Peyer's patch (tissue), 4 donors: ENCODE measurements at regions not wholly inside any gene's neighbourhood (a gene's known extent, or its start where the extent isn't known, plus 50 kb on each side); places are given as distances from the start of the nearest gene placed in this dataset.

Experiments
- DNase-seq, 3 donors: peaks; one replicate each; pipeline ENCODE4 v3.0.0-alpha.2; 2017 to 2019
- H3K27ac ChIP-seq, 4 donors: fragments of 200-600 bp; sonication (generic); one replicate each; pipeline ENCODE4 v1.5.1; 2016 to 2019
- H3K27me3 ChIP-seq, 2 donors: fragments of 200-600 bp; sonication (generic); one replicate each; pipeline ENCODE4 v1.5.1; 2019
- H3K36me3 ChIP-seq, 3 donors: fragments of 200-600 bp; sonication (generic); one replicate each; pipeline ENCODE4 v1.5.1; 2016 to 2019
- H3K4me1 ChIP-seq, 4 donors: fragments of 200-600 bp; sonication (generic); one replicate each; pipeline ENCODE4 v1.5.1; 2016 to 2019
- H3K4me3 ChIP-seq, 4 donors: fragments of 200-600 bp; sonication (generic); 1 replicate in 3 of 4; 2 replicates in 1 of 4; pipeline ENCODE4 v1.5.1; 2016 to 2019; ENCODE audit warnings: mild to moderate bottlenecking in 1 of 4
- H3K9me3 ChIP-seq, 4 donors: fragments of 200-600 bp; sonication (generic); one replicate each; pipeline ENCODE4 v1.5.1; 2016 to 2019; ENCODE audit warnings: mild to moderate bottlenecking in 1 of 4
- CTCF ChIP-seq, 6 experiments: fragments of 450-650 bp in 4 of 6; fragments of 200-600 bp in 2 of 6; sonication (generic) in 1 of 6; IDR thresholded peaks; one replicate each; pipeline ENCODE4 v1.5.1; 2017 to 2019; ENCODE audit warnings: antibody characterized with exemption in 6 of 6, mild to moderate bottlenecking in 3 of 6, moderate library complexity in 1 of 6
- POLR2A ChIP-seq, 2 donors: fragments of 450-650 bp; IDR thresholded peaks; one replicate each; pipeline ENCODE4 v1.5.1; 2017; ENCODE audit warnings: antibody characterized with exemption in 2 of 2, mild to moderate bottlenecking in 2 of 2, moderate library complexity in 2 of 2
- small RNA-seq, 2 donors: library from RNA; depleted of rRNA; stranded (forward); fragments of <200 nt; gene quantifications; one replicate each; pipeline ENCODE3, GENCODE V24; 2016

GRCh38 chr10:126851414-126852108 lies 53.7 kb upstream of the DOCK1 start:
- no peak overlapping the region for H3K4me3 ChIP-seq
- H3K27ac ChIP-seq: no peak overlapping the region
- no peak for DNase-seq
- H3K9me3 ChIP-seq: no peaks in the 10 kb centered on the region
- H3K36me3 ChIP-seq: no peaks in the 10 kb centered on the region
- TF ChIP-seq POLR2A (IDR thresholded peaks at IDR 0.05) (no peak), CTCF (IDR thresholded peaks at IDR 0.05) (no peak)
- H3K27me3 ChIP-seq: no peaks in the 10 kb centered on the region
- no peaks in the 10 kb centered on the region for H3K4me1 ChIP-seq

DNA sequence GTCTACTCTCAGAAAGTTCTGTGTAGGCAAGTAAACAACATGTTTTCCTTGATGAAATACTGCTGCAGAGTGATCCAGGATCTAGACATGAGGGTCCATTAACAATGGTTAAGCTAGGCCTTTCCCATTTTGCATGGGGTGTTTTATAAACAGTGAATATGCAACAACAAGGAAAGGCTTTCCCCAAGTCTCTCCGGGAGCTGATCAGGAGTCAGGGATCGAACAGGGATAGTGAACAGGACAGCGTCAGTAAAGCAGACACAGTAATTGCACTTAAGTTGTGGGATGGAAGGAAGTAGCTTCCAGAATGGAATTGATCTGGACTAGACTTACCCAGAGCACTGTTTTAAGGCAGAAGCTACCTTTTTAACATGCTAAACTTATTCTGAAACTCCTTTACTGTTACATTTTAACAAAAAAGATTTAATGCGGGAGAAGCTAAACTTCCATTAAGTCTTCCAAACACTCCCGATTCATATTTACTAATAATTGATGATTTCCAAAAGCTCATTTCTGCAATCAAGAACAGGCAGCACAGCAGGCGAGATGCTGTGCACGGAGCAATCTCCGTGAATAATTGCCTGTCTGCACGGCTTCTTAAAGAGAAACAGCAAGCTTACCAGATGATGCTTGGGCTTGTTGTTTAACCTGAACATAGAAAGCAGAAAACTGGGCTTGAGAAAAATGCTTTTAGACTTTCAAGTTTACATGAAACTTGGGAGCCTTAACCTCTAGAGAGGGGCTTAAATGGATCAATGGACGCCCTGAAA lies 50.3 kb upstream of the DOCK1 start:
- Histone ChIP-seq H3K4me1 (no peaks in the 10 kb centered on the region), H3K9me3 (peaks cover 0 to 5% (median 0%) of the 10 kb centered on the region in 4 donors), H3K36me3 (no peaks in the 10 kb centered on the region), H3K27ac (no peak overlapping the region), H3K27me3 (no peaks in the 10 kb centered on the region), H3K4me3 (no peak overlapping the region)
- no peak for DNase-seq
- TF ChIP-seq POLR2A (IDR thresholded peaks at IDR 0.05) (no peak), CTCF (IDR thresholded peaks at IDR 0.05) (no peak)

Small RNAs in the stretch of these regions (small RNA-seq; reads per million reads assigned to genes)
- 0 reads per million in 2 donors for gene RF00271
